B cell (primary cell): ENCODE measurements at regions not wholly inside any gene's neighbourhood (a gene's known extent, or its start where the extent isn't known, plus 50 kb on each side); places are given as distances from the start of the nearest gene placed in this dataset.

Experiments used
- ATAC-seq: fragments of 200-7000 bp; cut with Tn5 transposase; one replicate; pipeline ENCODE4 v1.10.0; 2021; ENCODE audit warnings: low read depth, mild to moderate bottlenecking, moderate number of reproducible peaks, moderate library complexity
- CTCF ChIA-PET: fragments of 350-600 bp; sonication (Branson Sonifier 250); formaldehyde crosslinking; loops from one replicate; lab custom pipeline; 2021; ENCODE audit warnings: antibody characterized with exemption, inconsistent platforms; lab: Charles Lee
- POLR2A ChIA-PET: fragments of 350-600 bp; sonication (Branson Sonifier 250); formaldehyde crosslinking; loops from one replicate; lab custom pipeline; 2021; ENCODE audit warnings: antibody characterized with exemption; lab: Charles Lee
- DNase-seq: peaks from one replicate; pipeline ENCODE4 v3.0.0; 2013
- H2AFZ ChIP-seq: 2 replicates; pipeline ENCODE4 v1.6.1; 2012; ENCODE audit warnings: mild to moderate bottlenecking, low read depth, low read length; ENCODE audit not compliant: insufficient read depth, poor library complexity, severe bottlenecking
- H3K27ac ChIP-seq, 2 donors: 1 replicate in 1 of 2; 2 replicates in 1 of 2; pipeline ENCODE4 v1.5.1; 2012 to 2013; ENCODE audit warnings: low read length in 2 of 2, mild to moderate bottlenecking in 2 of 2, moderate library complexity in 1 of 2
- H3K27me3 ChIP-seq, 4 experiments: fragments of 200-600 bp in 1 of 4; sonication (generic) in 1 of 4; replicated peaks in 1 of 4; 1 replicate in 2 of 4; 2 replicates in 2 of 4; pipeline versions ENCODE4 v1.6.1 to v1.7.0; 2013 to 2016; ENCODE audit warnings: low read length in 3 of 4, mild to moderate bottlenecking in 2 of 4, mixed read lengths in 1 of 4, moderate library complexity in 1 of 4; ENCODE audit not compliant: insufficient read depth in 4 of 4, control insufficient read depth in 3 of 4; ENCODE audit errors: control extremely low read depth in 1 of 4
- H3K36me3 ChIP-seq, 2 experiments: replicated peaks in 1 of 2; 1 replicate in 1 of 2; 2 replicates in 1 of 2; pipeline versions ENCODE4 v1.6.1 to v1.7.1; 2013; ENCODE audit warnings: low read length in 1 of 2; ENCODE audit not compliant: insufficient read depth in 2 of 2, control insufficient read depth in 1 of 2; ENCODE audit errors: control extremely low read depth in 1 of 2, extremely low read depth in 1 of 2
- H3K4me1 ChIP-seq, 2 donors: fragments of 200-600 bp in 1 of 2; sonication (generic) in 1 of 2; 1 replicate in 1 of 2; 2 replicates in 1 of 2; pipeline versions ENCODE4 v1.5.1 to v1.6.1; 2013 to 2017; ENCODE audit warnings: low read length in 2 of 2; ENCODE audit not compliant: control insufficient read depth in 2 of 2, insufficient read depth in 2 of 2
- H3K4me2 ChIP-seq: replicated peaks from 2 replicates; pipeline ENCODE3; 2012; ENCODE audit warnings: mild to moderate bottlenecking, low read depth, low read length; ENCODE audit not compliant: poor library complexity, severe bottlenecking
- H3K4me3 ChIP-seq, 5 experiments: fragments of 200-600 bp in 1 of 5; sonication (generic) in 1 of 5; 1 replicate in 3 of 5; 2 replicates in 2 of 5; pipeline versions ENCODE4 v1.5.1 to v1.7.0; 2011 to 2016; ENCODE audit warnings: low read length in 4 of 5, mild to moderate bottlenecking in 4 of 5, low read depth in 2 of 5, control low read depth in 1 of 5, moderate library complexity in 1 of 5; ENCODE audit not compliant: insufficient read depth in 1 of 5; ENCODE audit errors: control extremely low read depth in 1 of 5, extremely low read depth in 1 of 5
- H3K79me2 ChIP-seq: fragments of 200-600 bp; sonication (generic); one replicate; pipeline ENCODE4 v1.6.0; 2016; ENCODE audit warnings: low read length; ENCODE audit not compliant: control insufficient read depth, insufficient read depth
- H3K9ac ChIP-seq: fragments of 200-600 bp; sonication (generic); 2 replicates; pipeline ENCODE4 v1.6.1; 2017; ENCODE audit warnings: mild to moderate bottlenecking, low read length, moderate library complexity
- H3K9me3 ChIP-seq, 3 donors: one replicate each; pipeline versions ENCODE4 v1.6.1 to v1.7.1; 2013; ENCODE audit warnings: low read length in 2 of 3; ENCODE audit not compliant: control insufficient read depth in 2 of 3, insufficient read depth in 1 of 3; ENCODE audit errors: control extremely low read depth in 1 of 3
- H4K20me1 ChIP-seq: 2 replicates; pipeline ENCODE4 v1.6.0; 2012; ENCODE audit warnings: mild to moderate bottlenecking, low read length; ENCODE audit not compliant: insufficient read depth, control insufficient read depth, poor library complexity, severe bottlenecking
- H3K27ac Mint-ChIP-seq: one replicate; pipeline ENCODE4 v1.8.0; 2021; ENCODE audit warnings: mixed read lengths
- H3K27me3 Mint-ChIP-seq: one replicate; pipeline ENCODE4 v1.8.0; 2021; ENCODE audit warnings: mixed read lengths
- H3K4me1 Mint-ChIP-seq: one replicate; pipeline ENCODE4 v1.8.0; 2021; ENCODE audit warnings: mixed read lengths
- H3K4me3 Mint-ChIP-seq: one replicate; pipeline ENCODE4 v1.8.0; 2021; ENCODE audit warnings: mixed read lengths
- H3K9me3 Mint-ChIP-seq: one replicate; pipeline ENCODE4 v1.8.0; 2022; ENCODE audit warnings: mixed read lengths; ENCODE audit not compliant: insufficient read depth
- EZH2 ChIP-seq: IDR thresholded peaks from 2 replicates; pipeline ENCODE4 v1.6.1; 2012; ENCODE audit warnings: borderline replicate concordance, low read depth, mild to moderate bottlenecking, moderate library complexity, low read length; ENCODE audit not compliant: insufficient read depth, poor library complexity, severe bottlenecking
- WGBS: methylation state at CpG from one replicate; pipeline ENCODE4 v1.1.5; 2013; ENCODE audit warnings: missing lambda C conversion rate; ENCODE audit not compliant: insufficient coverage; 5-methylcytosine and 5-hydroxymethylcytosine counted together
- intact Hi-C: fragments of 100-400 bp; cut with micrococcal nuclease; formaldehyde crosslinking; loops from one replicate; pipeline ENCODE4 v1.10.0; 2022
- TF ChIP-seq, protein P1 (sequence below): fragments of 200-600 bp; IDR thresholded peaks from one replicate; pipeline ENCODE4 v1.8.0; 2022; ENCODE audit warnings: antibody characterized with exemption, mild to moderate bottlenecking

DNA sequence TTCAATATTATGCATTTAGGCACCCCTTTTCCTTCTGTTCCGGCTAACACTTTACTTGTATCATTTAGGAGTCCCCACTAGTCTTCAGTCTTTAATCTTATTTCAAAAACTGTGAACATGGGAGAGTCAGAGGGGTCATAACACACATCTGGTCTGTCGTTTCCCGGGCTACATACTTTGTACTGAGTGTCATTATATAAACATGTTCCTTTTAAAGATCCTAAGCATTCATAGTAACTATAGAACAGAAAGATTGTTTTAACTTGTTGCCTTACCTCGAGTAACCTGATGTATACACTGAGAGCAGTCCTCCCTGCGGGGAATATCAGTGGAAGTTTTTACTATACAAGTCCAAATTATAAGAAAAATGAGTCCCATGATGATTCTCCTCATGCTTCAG lies 78.2 kb upstream of the VEPH1 start:
- TF ChIP-seq EZH2: no peak
- TF ChIP-seq, protein P1, sequence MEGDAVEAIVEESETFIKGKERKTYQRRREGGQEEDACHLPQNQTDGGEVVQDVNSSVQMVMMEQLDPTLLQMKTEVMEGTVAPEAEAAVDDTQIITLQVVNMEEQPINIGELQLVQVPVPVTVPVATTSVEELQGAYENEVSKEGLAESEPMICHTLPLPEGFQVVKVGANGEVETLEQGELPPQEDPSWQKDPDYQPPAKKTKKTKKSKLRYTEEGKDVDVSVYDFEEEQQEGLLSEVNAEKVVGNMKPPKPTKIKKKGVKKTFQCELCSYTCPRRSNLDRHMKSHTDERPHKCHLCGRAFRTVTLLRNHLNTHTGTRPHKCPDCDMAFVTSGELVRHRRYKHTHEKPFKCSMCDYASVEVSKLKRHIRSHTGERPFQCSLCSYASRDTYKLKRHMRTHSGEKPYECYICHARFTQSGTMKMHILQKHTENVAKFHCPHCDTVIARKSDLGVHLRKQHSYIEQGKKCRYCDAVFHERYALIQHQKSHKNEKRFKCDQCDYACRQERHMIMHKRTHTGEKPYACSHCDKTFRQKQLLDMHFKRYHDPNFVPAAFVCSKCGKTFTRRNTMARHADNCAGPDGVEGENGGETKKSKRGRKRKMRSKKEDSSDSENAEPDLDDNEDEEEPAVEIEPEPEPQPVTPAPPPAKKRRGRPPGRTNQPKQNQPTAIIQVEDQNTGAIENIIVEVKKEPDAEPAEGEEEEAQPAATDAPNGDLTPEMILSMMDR: no peak
- H3K9me3 Mint-ChIP-seq: no peaks in the 10 kb centered on the region
- ChIA-PET POLR2A (no interaction called here), CTCF (no interaction called here)
- no peak overlapping the region for H3K27ac Mint-ChIP-seq
- no peaks in the 10 kb centered on the region for H3K4me1 ChIP-seq
- no peak for ATAC-seq
- H3K4me3 ChIP-seq: no peak overlapping the region
- H3K79me2 ChIP-seq: no peaks in the 10 kb centered on the region
- 83% methylated on average over 1 of the region's 5 CpGs for WGBS
- no peak overlapping the region for H3K4me3 Mint-ChIP-seq
- no peaks in the 10 kb centered on the region for H3K36me3 ChIP-seq
- H3K9me3 ChIP-seq: no peaks in the 10 kb centered on the region
- H3K4me1 Mint-ChIP-seq: no peaks in the 10 kb centered on the region
- DNase-seq: no peak
- no peaks in the 10 kb centered on the region for H3K27me3 ChIP-seq
- no peak overlapping the region for H3K9ac ChIP-seq
- H4K20me1 ChIP-seq: no peaks in the 10 kb centered on the region
- H3K27ac ChIP-seq: no peak overlapping the region
- H3K27me3 Mint-ChIP-seq: peaks cover 7% of the 10 kb centered on the region
- intact Hi-C loops: no loop called here
- H3K4me2 ChIP-seq: no peak overlapping the region
- H2AFZ ChIP-seq: no peak overlapping the region

DNA sequence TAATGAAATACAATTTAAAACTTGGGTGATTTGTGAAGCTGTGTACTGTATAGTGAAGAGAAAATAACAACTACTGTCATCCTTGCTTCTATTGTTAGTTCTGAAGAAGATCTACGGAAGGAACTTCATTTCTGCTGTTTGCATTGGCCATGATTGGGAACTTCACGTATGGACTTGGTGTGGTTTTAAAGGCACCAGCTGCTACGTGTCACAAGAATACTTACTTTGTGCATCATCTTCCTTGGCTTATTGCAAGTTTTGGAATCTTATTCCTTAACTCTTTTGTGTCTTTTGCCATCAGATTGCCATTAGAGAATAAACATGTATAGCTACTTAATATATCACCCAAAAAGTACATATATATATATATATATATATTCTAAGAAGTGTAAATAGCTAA lies 75.0 kb upstream of the VEPH1 start:
- no peaks in the 10 kb centered on the region for H3K36me3 ChIP-seq
- WGBS: no CpG with 5 or more reads among the region's 3 CpGs
- DNase-seq (no peak), ATAC-seq (no peak)
- H3K27me3 ChIP-seq: no peaks in the 10 kb centered on the region
- Mint-ChIP-seq H3K9me3 (no peaks in the 10 kb centered on the region), H3K4me1 (no peaks in the 10 kb centered on the region), H3K4me3 (no peak overlapping the region), H3K27me3 (peaks cover 11% of the 10 kb centered on the region), H3K27ac (no peak overlapping the region)
- H3K9ac ChIP-seq: no peak overlapping the region
- TF ChIP-seq EZH2: no peak
- TF ChIP-seq, protein P1: no peak
- ChIA-PET POLR2A (no interaction called here), CTCF (no interaction called here)
- H4K20me1 ChIP-seq: no peaks in the 10 kb centered on the region
- intact Hi-C loops: no loop called here
- H2AFZ ChIP-seq: no peak overlapping the region
- H3K4me1 ChIP-seq: no peaks in the 10 kb centered on the region
- H3K79me2 ChIP-seq: no peaks in the 10 kb centered on the region
- H3K9me3 ChIP-seq: no peaks in the 10 kb centered on the region
- H3K4me3 ChIP-seq: no peak overlapping the region
- H3K27ac ChIP-seq: no peak overlapping the region
- no peak overlapping the region for H3K4me2 ChIP-seq
